Vagina (tissue), 2 donors: ENCODE measurements at regions not wholly inside any gene's neighbourhood (a gene's known extent, or its start where the extent isn't known, plus 50 kb on each side); places are given as distances from the start of the nearest gene placed in this dataset.

Experiments
- POLR2A ChIP-seq, 2 donors: fragments of 450-650 bp; IDR thresholded peaks; one replicate each; pipeline ENCODE4 v1.6.1; 2017; ENCODE audit warnings: antibody characterized with exemption in 2 of 2, mild to moderate bottlenecking in 2 of 2, moderate library complexity in 2 of 2
- POLR2AphosphoS5 ChIP-seq, 2 donors: sonication (generic); formaldehyde crosslinking; IDR thresholded peaks; one replicate each; pipeline ENCODE4 v1.9.0; 2017; ENCODE audit warnings: antibody characterized with exemption in 2 of 2, mild to moderate bottlenecking in 2 of 2, low read depth in 1 of 2; ENCODE audit not compliant: insufficient read depth in 1 of 2
- TF ChIP-seq, protein P1 (sequence below), 3 experiments: fragments of 450-650 bp in 2 of 3; fragments of 200-600 bp in 1 of 3; sonication (generic) in 1 of 3; IDR thresholded peaks; one replicate each; pipeline ENCODE4 v1.5.1; 2017 to 2019; ENCODE audit warnings: antibody characterized with exemption in 3 of 3, mild to moderate bottlenecking in 2 of 3, moderate library complexity in 2 of 3

DNA sequence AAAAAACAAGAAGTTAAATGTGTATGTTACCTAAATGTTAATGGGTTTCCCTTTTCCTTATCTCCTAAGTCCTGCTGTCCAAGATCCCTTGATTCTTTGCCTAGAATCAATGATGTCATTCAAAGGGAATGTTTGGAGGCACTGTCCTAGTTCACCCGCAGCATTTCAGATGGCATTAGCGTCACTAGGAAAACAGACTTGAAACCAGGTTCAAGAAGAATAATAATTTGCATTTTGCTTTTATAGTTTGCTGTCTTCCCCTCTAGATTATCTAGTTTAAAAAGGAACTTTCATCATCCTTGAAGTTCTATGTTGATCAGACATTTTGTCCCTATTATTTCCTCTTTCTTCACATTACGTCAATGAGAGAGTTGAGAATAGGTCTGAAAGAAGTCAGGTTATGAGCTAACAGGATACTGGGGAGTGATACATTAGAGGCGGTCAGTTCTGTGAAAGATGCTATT lies 234.1 kb upstream of the PGRMC2 start:
- TF ChIP-seq, protein P1, sequence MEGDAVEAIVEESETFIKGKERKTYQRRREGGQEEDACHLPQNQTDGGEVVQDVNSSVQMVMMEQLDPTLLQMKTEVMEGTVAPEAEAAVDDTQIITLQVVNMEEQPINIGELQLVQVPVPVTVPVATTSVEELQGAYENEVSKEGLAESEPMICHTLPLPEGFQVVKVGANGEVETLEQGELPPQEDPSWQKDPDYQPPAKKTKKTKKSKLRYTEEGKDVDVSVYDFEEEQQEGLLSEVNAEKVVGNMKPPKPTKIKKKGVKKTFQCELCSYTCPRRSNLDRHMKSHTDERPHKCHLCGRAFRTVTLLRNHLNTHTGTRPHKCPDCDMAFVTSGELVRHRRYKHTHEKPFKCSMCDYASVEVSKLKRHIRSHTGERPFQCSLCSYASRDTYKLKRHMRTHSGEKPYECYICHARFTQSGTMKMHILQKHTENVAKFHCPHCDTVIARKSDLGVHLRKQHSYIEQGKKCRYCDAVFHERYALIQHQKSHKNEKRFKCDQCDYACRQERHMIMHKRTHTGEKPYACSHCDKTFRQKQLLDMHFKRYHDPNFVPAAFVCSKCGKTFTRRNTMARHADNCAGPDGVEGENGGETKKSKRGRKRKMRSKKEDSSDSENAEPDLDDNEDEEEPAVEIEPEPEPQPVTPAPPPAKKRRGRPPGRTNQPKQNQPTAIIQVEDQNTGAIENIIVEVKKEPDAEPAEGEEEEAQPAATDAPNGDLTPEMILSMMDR (IDR thresholded peaks at IDR 0.05), result no peak
- TF ChIP-seq POLR2A (IDR thresholded peaks at IDR 0.05) (no peak), POLR2AphosphoS5 (IDR thresholded peaks at IDR 0.05; ENCODE audit: insufficient read depth in 1 of 2, low read depth in 1 of 2) (no peak)
